HCT116 (cell line): ENCODE measurements at regions not wholly inside any gene's neighbourhood (a gene's known extent, or its start where the extent isn't known, plus 50 kb on each side); places are given as distances from the start of the nearest gene placed in this dataset.

Experiments
- ATAC-seq: fragments of 200-7000 bp; cut with Tn5 transposase; 2 replicates; pipeline ENCODE4 v1.9.1; 2020; ENCODE audit warnings: mild to moderate bottlenecking, moderate library complexity
- BruUV-seq: library from RNA; stranded (reverse); fragments of 400-500 nt; replicated peaks from 2 replicates; lab custom pipeline; 2021; lab: Mats Ljungman, UMichigan
- CTCF ChIA-PET: fragments of 300-600 bp; sonication (Branson Sonifier 250); formaldehyde crosslinking; loops from one replicate; lab custom pipeline; 2021; ENCODE audit warnings: antibody characterized with exemption; lab: Charles Lee
- POLR2A ChIA-PET: fragments of 300-600, 350-600 bp; sonication (Branson Sonifier 250); formaldehyde crosslinking; loops from one replicate; lab custom pipeline; 2021; ENCODE audit warnings: antibody characterized with exemption; lab: Charles Lee
- RAD21 ChIA-PET, 2 experiments: fragments of 300-600 bp; sonication (Branson Sonifier 250); formaldehyde crosslinking; loops; one replicate each; lab custom pipeline; 2023; ENCODE audit warnings: low total read pairs in 2 of 2; ENCODE audit not compliant: uncharacterized antibody in 2 of 2, unreplicated experiment in 2 of 2, low non-redundant PET in 1 of 2; lab: Charles Lee
- DNase-seq: peaks from one replicate; pipeline ENCODE4 v3.0.0-alpha.2; 2010; ENCODE audit warnings: low read depth, low spot score
- H2AFZ ChIP-seq: fragments of 200-600 bp; shearing (Covaris generic), sonication (generic); 2 replicates; pipeline ENCODE4 v1.6.1; 2017; ENCODE audit warnings: low read depth, mixed run types, mixed read lengths, antibody characterized with exemption, low read length; ENCODE audit not compliant: poor library complexity, severe bottlenecking
- H3K27ac ChIP-seq: 2 replicates; pipeline ENCODE4 v1.5.1; 2012; ENCODE audit warnings: low read depth, low read length
- H3K27me3 ChIP-seq: fragments of 200-600 bp; sonication (generic); 2 replicates; pipeline ENCODE4 v1.6.1; 2016; ENCODE audit warnings: mixed run types, low read length, mixed read lengths; ENCODE audit not compliant: insufficient read depth
- H3K36me3 ChIP-seq, 2 experiments: fragments of 200-500 bp in 1 of 2; fragments of 200-600 bp in 1 of 2; sonication (Bioruptor generic) in 1 of 2; sonication (generic) in 1 of 2; 2 replicates each; pipeline versions ENCODE4 v1.5.1 to v1.6.1; 2014 to 2016; ENCODE audit warnings: low read length in 2 of 2, inconsistent platforms in 1 of 2, mixed read lengths in 1 of 2, mixed run types in 1 of 2; ENCODE audit not compliant: insufficient read depth in 2 of 2, control insufficient read depth in 1 of 2
- H3K4me1 ChIP-seq, 2 experiments: fragments of 200-600 bp in 1 of 2; sonication (generic) in 1 of 2; 2 replicates each; pipeline versions ENCODE4 v1.5.1 to v1.6.1; 2012 to 2017; ENCODE audit warnings: low read length in 2 of 2, inconsistent platforms in 1 of 2, mild to moderate bottlenecking in 1 of 2, mixed read lengths in 1 of 2, mixed run types in 1 of 2, moderate library complexity in 1 of 2; ENCODE audit not compliant: insufficient read depth in 2 of 2, control insufficient read depth in 1 of 2
- H3K4me2 ChIP-seq: fragments of 200-600 bp; sonication (generic); 2 replicates; pipeline ENCODE4 v1.6.1; 2017; ENCODE audit warnings: mixed run types, low read length, mixed read lengths
- H3K4me3 ChIP-seq, 2 experiments: fragments of 200-600 bp in 1 of 2; sonication (generic) in 1 of 2; replicated peaks in 1 of 2; 2 replicates each; pipeline ENCODE4 v1.5.1; 2011 to 2016; ENCODE audit warnings: low read length in 2 of 2, control low read depth in 1 of 2, low read depth in 1 of 2, mild to moderate bottlenecking in 1 of 2, mixed read lengths in 1 of 2, mixed run types in 1 of 2
- H3K79me2 ChIP-seq: fragments of 200-600 bp; sonication (generic); 2 replicates; pipeline ENCODE4 v1.6.1; 2017; ENCODE audit warnings: mild to moderate bottlenecking, mixed run types, low read length, moderate library complexity, mixed read lengths; ENCODE audit not compliant: insufficient read depth
- H3K9ac ChIP-seq: fragments of 200-600 bp; sonication (generic); 2 replicates; pipeline ENCODE4 v1.6.1; 2016; ENCODE audit warnings: low read length, mixed read lengths
- H3K9me2 ChIP-seq: fragments of 200-600 bp; sonication (generic), shearing (Covaris generic); 2 replicates; pipeline ENCODE4 v1.6.1; 2017; ENCODE audit warnings: mixed run types, mild to moderate bottlenecking, moderate library complexity; ENCODE audit not compliant: insufficient read depth
- H3K9me3 ChIP-seq, 2 experiments: fragments of 200-500 bp in 1 of 2; fragments of 200-600 bp in 1 of 2; sonication (Bioruptor generic) in 1 of 2; sonication (generic) in 1 of 2; 2 replicates each; pipeline ENCODE4 v1.6.1; 2014 to 2017; ENCODE audit warnings: low read length in 2 of 2, mixed read lengths in 2 of 2, inconsistent platforms in 1 of 2, low read depth in 1 of 2, mild to moderate bottlenecking in 1 of 2, mixed run types in 1 of 2, moderate library complexity in 1 of 2; ENCODE audit not compliant: control insufficient read depth in 1 of 2, insufficient read depth in 1 of 2
- H4K20me1 ChIP-seq: fragments of 200-600 bp; sonication (generic), shearing (Covaris generic); 2 replicates; pipeline ENCODE4 v1.6.1; 2017; ENCODE audit warnings: mixed run types, mild to moderate bottlenecking, moderate library complexity; ENCODE audit not compliant: insufficient read depth
- CEBPB ChIP-seq: IDR thresholded peaks from 2 replicates; pipeline ENCODE4 v1.6.1; 2012; ENCODE audit warnings: low read depth
- ELF1 ChIP-seq: IDR thresholded peaks from 2 replicates; pipeline ENCODE4 v1.6.1; 2012; ENCODE audit warnings: low read depth, borderline replicate concordance
- EZH2phosphoT487 ChIP-seq: fragments of 200-600 bp; IDR thresholded peaks from 2 replicates; pipeline ENCODE4 v1.6.1; 2018; ENCODE audit warnings: antibody characterized with exemption, borderline replicate concordance
- POLR2AphosphoS5 ChIP-seq: IDR thresholded peaks from 2 replicates; pipeline ENCODE4 v1.6.1; 2011; ENCODE audit warnings: mild to moderate bottlenecking, low read depth, low read length, moderate library complexity
- ZFX ChIP-seq: fragments of 450-650 bp; IDR thresholded peaks from 2 replicates; pipeline ENCODE4 v1.6.1; 2017
- intact Hi-C: fragments of 100-400 bp; cut with micrococcal nuclease; formaldehyde crosslinking; loops from 2 replicates; pipeline ENCODE4 v1.10.0; 2022
- TF ChIP-seq, protein P1 (sequence below): IDR thresholded peaks from 2 replicates; pipeline ENCODE4 v1.6.1; 2012

- no peak for TF ChIP-seq ZFX
- Histone ChIP-seq H3K9ac (no peak overlapping the region), H3K4me1 (peaks cover 5 to 10% of the 10 kb centered on the region in 2 experiments), H3K27me3 (no peaks in the 10 kb centered on the region), H3K9me3 (peaks cover 0 to 7% of the 10 kb centered on the region in 2 experiments; a peak in 1 of 4 replicates), H3K4me3 (no peak overlapping the region), H3K4me2 (no peak overlapping the region), H3K27ac (no peak overlapping the region), H4K20me1 (no peaks in the 10 kb centered on the region), H3K9me2 (no peaks in the 10 kb centered on the region), H3K79me2 (no peaks in the 10 kb centered on the region), H3K36me3 (no peaks in the 10 kb centered on the region), H2AFZ (no peak overlapping the region)
- ChIA-PET POLR2A (no interaction called here), RAD21 (no interaction called here), CTCF (no interaction called here)
- intact Hi-C loops: no loop called here
- ATAC-seq (no peak), DNase-seq (no peak)
- BruUV-seq: no TSS peak
These were observed 99.6 kb downstream of the RPLP1 start for GRCh38 chr15:69552057-69552815.

GRCh38 chr15:69553686-69554085 lies 101.1 kb downstream of the RPLP1 start:
- Histone ChIP-seq H3K4me3 (no peak overlapping the region), H3K9me2 (no peaks in the 10 kb centered on the region), H3K36me3 (no peaks in the 10 kb centered on the region), H3K9me3 (peaks cover 0 to 7% of the 10 kb centered on the region in 2 experiments; a peak in 1 of 4 replicates), H3K27ac (no peak overlapping the region), H3K9ac (no peak overlapping the region), H3K79me2 (no peaks in the 10 kb centered on the region), H3K4me1 (peaks cover 7 to 23% of the 10 kb centered on the region in 2 experiments), H2AFZ (no peak overlapping the region), H3K4me2 (no peak overlapping the region), H3K27me3 (no peaks in the 10 kb centered on the region), H4K20me1 (no peaks in the 10 kb centered on the region)
- intact Hi-C loops: no loop called here
- no TSS peak for BruUV-seq
- DNase-seq (no peak), ATAC-seq (no peak)
- RAD21 ChIA-PET: no interaction called here
- CTCF ChIA-PET: no interaction called here
- POLR2A ChIA-PET: no interaction called here
- TF ChIP-seq, protein P1, sequence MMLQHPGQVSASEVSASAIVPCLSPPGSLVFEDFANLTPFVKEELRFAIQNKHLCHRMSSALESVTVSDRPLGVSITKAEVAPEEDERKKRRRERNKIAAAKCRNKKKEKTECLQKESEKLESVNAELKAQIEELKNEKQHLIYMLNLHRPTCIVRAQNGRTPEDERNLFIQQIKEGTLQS: no peak
- TF ChIP-seq ELF1 (no peak), CEBPB (no peak), POLR2AphosphoS5 (no peak), EZH2phosphoT487 (no peak)
